Suprapubic skin (tissue), 4 donors: ENCODE measurements at regions not wholly inside any gene's neighbourhood (a gene's known extent, or its start where the extent isn't known, plus 50 kb on each side); places are given as distances from the start of the nearest gene placed in this dataset.

ENCODE experiments used
- DNase-seq, 2 donors: peaks; one replicate each; pipeline ENCODE4 v3.0.0-alpha.2; 2019; ENCODE audit warnings: low spot score in 2 of 2
- H3K27ac ChIP-seq: fragments of 200-600 bp; sonication (generic); one replicate; pipeline ENCODE4 v1.5.1; 2019
- H3K27me3 ChIP-seq: fragments of 200-600 bp; sonication (generic); one replicate; pipeline ENCODE4 v1.5.1; 2019
- H3K36me3 ChIP-seq: fragments of 200-600 bp; sonication (generic); one replicate; pipeline ENCODE4 v1.5.1; 2019
- H3K4me1 ChIP-seq: fragments of 200-600 bp; sonication (generic); one replicate; pipeline ENCODE4 v1.5.1; 2019
- H3K4me3 ChIP-seq: fragments of 200-600 bp; sonication (generic); one replicate; pipeline ENCODE4 v1.5.1; 2019; ENCODE audit warnings: mild to moderate bottlenecking
- H3K9me3 ChIP-seq: fragments of 200-600 bp; sonication (generic); one replicate; pipeline ENCODE4 v1.5.1; 2019
- EP300 ChIP-seq: sonication (generic); formaldehyde crosslinking; IDR thresholded peaks from one replicate; pipeline ENCODE4 v1.6.1; 2017; ENCODE audit warnings: antibody characterized with exemption
- POLR2A ChIP-seq, 2 donors: fragments of 450-650 bp; IDR thresholded peaks; one replicate each; pipeline ENCODE4 v1.6.1; 2017; ENCODE audit warnings: antibody characterized with exemption in 2 of 2, mild to moderate bottlenecking in 2 of 2, moderate library complexity in 2 of 2
- POLR2AphosphoS5 ChIP-seq, 3 donors: sonication (generic); formaldehyde crosslinking; IDR thresholded peaks; one replicate each; pipeline ENCODE4 v1.6.1; 2017; ENCODE audit warnings: antibody characterized with exemption in 3 of 3
- WGBS: methylation state at CpG from one replicate; pipeline ENCODE4 v1.1.5; 2018; 5-methylcytosine and 5-hydroxymethylcytosine counted together
- TF ChIP-seq, protein P1 (sequence below), 2 donors: fragments of 200-600 bp in 1 of 2; fragments of 450-650 bp in 1 of 2; sonication (generic) in 1 of 2; IDR thresholded peaks; one replicate each; pipeline ENCODE4 v1.5.1; 2016 to 2019; ENCODE audit warnings: antibody characterized with exemption in 2 of 2, mild to moderate bottlenecking in 1 of 2, moderate library complexity in 1 of 2

DNA sequence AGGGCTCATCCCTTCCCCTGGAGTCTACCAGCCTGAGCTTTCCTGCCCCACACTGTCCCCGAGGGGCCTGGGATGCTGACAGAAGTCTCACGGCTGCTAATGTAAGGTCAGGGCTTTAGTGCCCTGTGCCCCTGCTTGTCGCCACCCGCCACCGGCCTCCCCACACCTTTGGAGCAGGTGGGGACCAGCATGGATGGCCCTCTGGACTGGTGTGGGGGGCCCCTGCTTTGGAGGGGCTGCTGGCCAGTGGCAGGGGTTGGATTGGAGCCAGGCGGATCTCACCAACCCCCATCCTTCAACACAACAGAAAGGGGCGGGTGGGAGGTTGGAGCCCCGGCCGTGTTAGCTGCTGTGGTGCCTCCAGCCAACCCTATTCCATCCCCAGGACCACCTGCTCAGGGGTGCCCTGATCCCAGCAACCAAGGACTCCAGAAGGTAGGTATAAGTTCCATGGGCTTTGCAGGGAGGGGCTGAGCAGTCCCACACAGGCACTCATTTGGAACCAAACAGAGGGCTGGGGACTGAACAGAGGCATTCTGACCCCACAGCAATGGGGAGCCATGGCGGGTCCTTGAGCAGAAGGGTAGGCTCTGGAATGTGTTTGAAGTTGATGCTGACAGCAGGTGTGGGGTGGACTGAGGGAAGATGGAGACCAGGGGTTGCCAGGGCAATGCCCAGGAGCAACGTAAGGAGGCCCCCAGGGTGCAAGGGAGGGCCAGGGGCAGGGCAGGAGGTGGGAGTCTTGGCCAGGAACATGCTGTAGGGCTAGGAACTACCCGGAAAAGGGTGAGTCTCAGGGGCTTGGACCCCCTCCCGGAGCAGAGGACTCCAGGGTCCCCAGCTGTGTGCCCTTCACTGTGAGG is 145.1 kb upstream of the C14orf180 start:
- TF ChIP-seq, protein P1, sequence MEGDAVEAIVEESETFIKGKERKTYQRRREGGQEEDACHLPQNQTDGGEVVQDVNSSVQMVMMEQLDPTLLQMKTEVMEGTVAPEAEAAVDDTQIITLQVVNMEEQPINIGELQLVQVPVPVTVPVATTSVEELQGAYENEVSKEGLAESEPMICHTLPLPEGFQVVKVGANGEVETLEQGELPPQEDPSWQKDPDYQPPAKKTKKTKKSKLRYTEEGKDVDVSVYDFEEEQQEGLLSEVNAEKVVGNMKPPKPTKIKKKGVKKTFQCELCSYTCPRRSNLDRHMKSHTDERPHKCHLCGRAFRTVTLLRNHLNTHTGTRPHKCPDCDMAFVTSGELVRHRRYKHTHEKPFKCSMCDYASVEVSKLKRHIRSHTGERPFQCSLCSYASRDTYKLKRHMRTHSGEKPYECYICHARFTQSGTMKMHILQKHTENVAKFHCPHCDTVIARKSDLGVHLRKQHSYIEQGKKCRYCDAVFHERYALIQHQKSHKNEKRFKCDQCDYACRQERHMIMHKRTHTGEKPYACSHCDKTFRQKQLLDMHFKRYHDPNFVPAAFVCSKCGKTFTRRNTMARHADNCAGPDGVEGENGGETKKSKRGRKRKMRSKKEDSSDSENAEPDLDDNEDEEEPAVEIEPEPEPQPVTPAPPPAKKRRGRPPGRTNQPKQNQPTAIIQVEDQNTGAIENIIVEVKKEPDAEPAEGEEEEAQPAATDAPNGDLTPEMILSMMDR (IDR thresholded peaks at IDR 0.05) = no peak
- peak; percentile 40 to 62 for DNase-seq
- WGBS = 78% methylated on average over 9 of the region's 13 CpGs

DNA sequence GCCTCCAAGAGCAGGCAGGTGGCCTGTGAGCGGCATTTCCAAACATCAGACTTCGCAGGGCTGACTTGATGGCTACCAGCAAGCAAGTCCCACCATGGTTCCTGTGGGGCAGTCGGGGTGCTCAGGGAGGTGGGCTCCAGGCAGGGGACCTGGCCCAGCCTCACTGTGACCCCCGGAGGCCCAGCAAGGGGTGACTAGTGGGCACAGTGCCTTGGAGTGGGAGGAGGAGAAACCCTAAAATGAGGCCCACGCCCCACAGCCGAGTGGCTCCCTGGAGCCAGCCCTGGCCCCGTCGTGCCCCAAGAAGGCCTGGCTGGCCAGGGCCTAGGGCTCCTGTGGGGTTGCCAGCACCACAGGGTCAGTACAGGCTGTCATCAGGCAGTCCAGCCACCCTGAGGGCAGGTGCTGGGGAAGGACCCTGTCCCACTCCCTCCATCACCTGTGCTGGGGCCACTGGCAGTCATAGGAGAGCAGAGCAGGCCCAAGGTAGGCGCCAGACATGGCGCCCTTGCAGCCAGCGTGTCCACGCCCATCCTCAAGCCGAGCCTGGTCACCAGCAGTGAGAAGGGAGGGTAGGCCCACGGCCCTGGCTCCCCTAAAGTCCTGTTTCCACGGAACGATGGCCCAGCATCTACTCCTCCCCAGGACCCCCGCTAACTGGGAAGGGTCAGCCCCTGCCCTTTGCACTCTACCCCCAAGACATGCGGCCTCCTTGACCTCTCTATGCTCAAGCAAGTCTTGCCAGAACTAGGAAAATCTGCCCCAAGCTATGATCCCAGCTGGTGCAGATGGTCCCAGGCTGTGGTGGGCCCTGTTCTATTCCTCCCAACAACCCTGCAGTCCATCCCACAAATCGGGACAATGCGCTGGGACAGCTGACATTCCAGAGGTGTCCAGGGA is 144.2 kb upstream of the C14orf180 start:
- peaks cover 7% of the 10 kb centered on the region for H3K27me3 ChIP-seq
- peaks cover 15% of the 10 kb centered on the region for H3K4me1 ChIP-seq
- TF ChIP-seq POLR2AphosphoS5 (IDR thresholded peaks at IDR 0.05) (no peak), POLR2A (IDR thresholded peaks at IDR 0.05) (no peak), EP300 (no peak)
- TF ChIP-seq, protein P1 (IDR thresholded peaks at IDR 0.05) = no peak
- H3K9me3 ChIP-seq = no peaks in the 10 kb centered on the region
- no peak overlapping the region for H3K27ac ChIP-seq
- H3K36me3 ChIP-seq = no peaks in the 10 kb centered on the region
- H3K4me3 ChIP-seq = peak overlapping the region; percentile 22
- 97% methylated on average over 13 of the region's 20 CpGs for WGBS
- DNase-seq = peak; percentile 42 to 75

More for the DNA sequence above, 145.1 kb upstream of the C14orf180 start:
- Histone ChIP-seq H3K4me3 (no peak overlapping the region), H3K27me3 (peaks cover 11% of the 10 kb centered on the region), H3K4me1 (peaks cover 15% of the 10 kb centered on the region), H3K27ac (no peak overlapping the region), H3K9me3 (no peaks in the 10 kb centered on the region), H3K36me3 (no peaks in the 10 kb centered on the region)

DNA sequence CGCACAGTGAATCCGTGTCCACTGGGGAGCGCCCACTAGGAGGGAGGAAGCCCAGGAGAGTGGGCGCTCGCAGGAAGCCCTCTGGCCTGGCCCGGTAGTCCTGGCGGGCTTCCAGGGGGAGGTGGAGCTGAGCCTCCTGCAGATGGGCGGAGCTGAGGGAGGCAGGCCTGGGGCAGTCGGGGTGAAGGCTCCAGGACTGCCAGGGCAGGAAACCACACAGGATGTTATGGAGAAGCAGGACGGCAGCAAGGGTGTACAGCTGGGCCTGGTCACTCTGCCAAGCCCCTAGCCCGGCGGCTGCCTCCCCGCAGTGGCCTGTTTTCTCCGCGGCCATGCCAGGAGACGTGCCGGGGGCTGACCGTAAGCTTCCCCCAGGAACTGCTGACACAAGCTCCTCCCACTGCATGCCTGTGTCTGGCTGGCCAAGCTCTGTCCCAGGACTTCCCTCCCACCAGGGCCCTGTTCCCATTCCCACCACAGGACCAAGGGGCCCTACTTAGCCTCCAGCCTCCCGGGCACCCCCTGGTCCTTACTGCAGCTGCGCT is 143.4 kb upstream of the C14orf180 start:
- Histone ChIP-seq H3K27ac (no peak overlapping the region), H3K4me3 (peak overlapping the region; percentile 22)

DNA sequence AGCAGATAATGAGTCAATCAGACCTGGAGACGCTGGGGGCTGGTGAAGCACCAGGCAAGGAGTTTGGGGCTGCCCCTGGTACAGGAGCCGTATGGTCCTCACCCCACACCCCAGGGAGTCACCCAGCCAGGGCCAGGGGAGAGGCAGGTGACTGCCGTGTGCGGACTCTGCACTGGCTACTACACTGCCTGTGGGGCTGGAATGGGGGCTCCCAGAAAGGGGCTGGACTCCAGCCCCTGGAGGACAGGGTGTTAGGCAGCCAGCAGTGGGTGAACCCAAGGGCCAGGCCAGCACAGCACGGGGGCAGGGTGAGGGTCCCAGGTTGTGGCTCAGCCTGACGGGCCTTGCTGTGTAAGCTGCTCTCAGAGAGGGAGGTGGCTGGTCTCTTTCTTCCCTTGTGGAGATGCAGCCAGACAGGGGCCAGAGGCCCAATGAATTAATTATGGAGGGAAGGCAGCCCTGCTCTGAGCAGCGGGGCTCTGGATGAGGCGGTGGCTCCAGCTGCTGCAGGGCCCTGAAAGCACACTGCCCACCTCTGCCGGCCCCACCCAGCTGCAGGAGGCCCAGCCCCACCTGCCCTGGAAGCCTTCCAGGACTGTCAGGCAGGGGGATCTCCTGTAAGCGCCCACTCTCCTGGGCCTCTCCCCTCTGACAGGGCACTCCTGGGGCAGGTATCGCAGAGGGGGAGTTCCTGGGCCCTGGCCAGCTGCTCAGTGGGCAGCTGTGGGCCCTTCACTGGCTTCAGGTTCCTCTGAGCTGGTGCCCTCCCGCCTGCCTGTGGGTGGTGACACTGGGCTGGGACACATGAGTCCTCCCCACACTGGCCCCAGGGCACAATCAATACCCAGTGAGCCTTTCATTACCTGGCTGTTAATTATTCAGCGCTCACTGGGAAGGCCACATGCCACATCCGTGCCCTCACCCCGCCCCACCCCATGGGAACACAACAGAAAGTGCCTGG is 142.5 kb upstream of the C14orf180 start:
- Histone ChIP-seq H3K36me3 (no peaks in the 10 kb centered on the region), H3K27ac (no peak overlapping the region), H3K9me3 (no peaks in the 10 kb centered on the region), H3K4me1 (peaks cover 15% of the 10 kb centered on the region), H3K27me3 (peaks cover 3% of the 10 kb centered on the region), H3K4me3 (no peak overlapping the region)
- DNase-seq = peak; percentile 42 to 74
- no peak for TF ChIP-seq POLR2AphosphoS5 (IDR thresholded peaks at IDR 0.05)
- TF ChIP-seq, protein P1 (IDR thresholded peaks at IDR 0.05) = no peak
- TF ChIP-seq POLR2A (IDR thresholded peaks at IDR 0.05) = no peak
- TF ChIP-seq EP300 = no peak
- no CpG with 5 or more reads among the region's 15 CpGs for WGBS

More for the DNA sequence above, 143.4 kb upstream of the C14orf180 start:
- peak; percentile 56 to 79 for DNase-seq
- H3K27me3 ChIP-seq = peaks cover 7% of the 10 kb centered on the region
- H3K4me1 ChIP-seq = peaks cover 15% of the 10 kb centered on the region
- no peaks in the 10 kb centered on the region for H3K9me3 ChIP-seq
- 48% methylated on average over 5 of the region's 20 CpGs for WGBS
- no peak for TF ChIP-seq POLR2AphosphoS5 (IDR thresholded peaks at IDR 0.05)
- TF ChIP-seq POLR2A (IDR thresholded peaks at IDR 0.05) = no peak
- no peak for TF ChIP-seq EP300
- TF ChIP-seq, protein P1 (IDR thresholded peaks at IDR 0.05) = no peak
- no peaks in the 10 kb centered on the region for H3K36me3 ChIP-seq
